ENCODE measurements at regions not wholly inside any gene's neighbourhood (a gene's known extent, or its start where the extent isn't known, plus 50 kb on each side); places are given as distances from the start of the nearest gene placed in this dataset.

- POLR2A ChIA-PET: no interaction called here
- Histone ChIP-seq H3K27me3 (ENCODE audit: control insufficient read depth in 2 of 2, insufficient read depth in 2 of 2, low read length in 2 of 2) (no peaks in the 10 kb centered on the region), H3K36me3 (ENCODE audit: control insufficient read depth, insufficient read depth, low read length) (no peaks in the 10 kb centered on the region), H3K4me3 (no peak overlapping the region), H4K20me1 (replicated peaks; ENCODE audit: control insufficient read depth, insufficient read depth, low read length) (no peaks in the 10 kb centered on the region), H3K27ac (ENCODE audit: extremely low read depth, low read depth, low read length) (no peak overlapping the region), H3K9me3 (replicated peaks; ENCODE audit: control insufficient read depth, insufficient read depth, low read depth, low read length) (no peaks in the 10 kb centered on the region), H3K9ac (ENCODE audit: insufficient read depth in 1 of 2, low read depth in 2 of 2, low read length in 2 of 2) (no peak overlapping the region), H2AFZ (ENCODE audit: low read depth, low read length) (no peak overlapping the region), H3K4me2 (ENCODE audit: insufficient read depth, low read length) (no peak overlapping the region), H3K9me1 (ENCODE audit: control insufficient read depth, insufficient read depth, low read length) (no peaks in the 10 kb centered on the region), H3K4me1 (replicated peaks in 1 of 2; ENCODE audit: control insufficient read depth in 2 of 2, insufficient read depth in 2 of 2, low read length in 2 of 2) (no peaks in the 10 kb centered on the region), H3K79me2 (ENCODE audit: control insufficient read depth, insufficient read depth, low read length) (no peaks in the 10 kb centered on the region)
- FAIRE-seq (no peak), DNase-seq (ENCODE audit: extremely low read depth in 1 of 4, low spot score in 3 of 4) (no peak), ATAC-seq (no peak)
- intact Hi-C loops (cut with micrococcal nuclease) (no loop called here), in situ Hi-C loops (cut with MboI) (no loop called here)
- no TSS peak for BruUV-seq (replicated peaks)
- TF ChIP-seq KAT8 (IDR thresholded peaks at IDR 0.05; ENCODE audit: low read depth): no peak
- no peak for TF ChIP-seq ZNF583 (CRISPR knock-in tag; IDR thresholded peaks at IDR 0.05)
- no peak for TF ChIP-seq ZNF436 (CRISPR knock-in tag; IDR thresholded peaks at IDR 0.05)
- no peak for TF ChIP-seq MAFF (IDR thresholded peaks at IDR 0.05; ENCODE audit: low read length)
- TF ChIP-seq ZNF76 (CRISPR knock-in tag; IDR thresholded peaks at IDR 0.05; ENCODE audit: borderline replicate concordance): no peak
- TF ChIP-seq BRD4 (IDR thresholded peaks at IDR 0.05): no peak
- TF ChIP-seq SIRT6 (IDR thresholded peaks at IDR 0.05; ENCODE audit: low read depth, low read length): no peak
- no peak for TF ChIP-seq RBM25 (IDR thresholded peaks at IDR 0.05; ENCODE audit: low read depth, low read length, severe bottlenecking)
- TF ChIP-seq IFI16 (CRISPR knock-in tag; IDR thresholded peaks at IDR 0.05): no peak
- no peak for TF ChIP-seq MCM5 (IDR thresholded peaks at IDR 0.05; ENCODE audit: low read depth)
- TF ChIP-seq MYNN (IDR thresholded peaks at IDR 0.05): no peak
- TF ChIP-seq MYNN (CRISPR knock-in tag; IDR thresholded peaks at IDR 0.05): no peak
- no peak for TF ChIP-seq HDAC2 (IDR thresholded peaks at IDR 0.05)
- TF ChIP-seq MEF2D (tag; conservative IDR thresholded peaks at IDR 0.05; ENCODE audit: low read depth): no peak
- TF ChIP-seq ZNF165 (CRISPR knock-in tag; IDR thresholded peaks at IDR 0.05; ENCODE audit: borderline replicate concordance): no peak
- no peak for TF ChIP-seq IRF9 (tag; IDR thresholded peaks at IDR 0.05)
- no peak for TF ChIP-seq SMARCA4 (IDR thresholded peaks at IDR 0.05)
- TF ChIP-seq HDAC3 (IDR thresholded peaks at IDR 0.05; ENCODE audit: borderline replicate concordance, partially characterized antibody): no peak
- 0% methylated on average over 1 of the region's 2 CpGs for WGBS (ENCODE audit: insufficient coverage, low coverage, missing lambda C conversion rate)
- CTCF ChIA-PET (ENCODE audit: low intra/inter-chr PET ratio): no interaction called here
These were observed 270.9 kb upstream of the SPTLC3 start for GRCh38 chr20:12737900-12738299.
